OCI-LY7 (cell line): ENCODE measurements at regions not wholly inside any gene's neighbourhood (a gene's known extent, or its start where the extent isn't known, plus 50 kb on each side); places are given as distances from the start of the nearest gene placed in this dataset.

Experiments used
- EZH2phosphoT487 ChIP-seq: fragments of 200-600 bp; sonication (generic); IDR thresholded peaks from 2 replicates; pipeline ENCODE4 v1.6.1; 2018; ENCODE audit warnings: low read depth, borderline replicate concordance, mild to moderate bottlenecking, mixed run types, antibody characterized with exemption, low read length, moderate library complexity, mixed read lengths
- TF ChIP-seq, protein P1 (sequence below): fragments of 200-600 bp; sonication (generic); conservative IDR thresholded peaks from 2 replicates; pipeline ENCODE4 v1.5.1; 2014; ENCODE audit warnings: mild to moderate bottlenecking, antibody characterized with exemption, low read length, moderate library complexity, mixed read lengths

- no peak for TF ChIP-seq EZH2phosphoT487
- TF ChIP-seq, protein P1, sequence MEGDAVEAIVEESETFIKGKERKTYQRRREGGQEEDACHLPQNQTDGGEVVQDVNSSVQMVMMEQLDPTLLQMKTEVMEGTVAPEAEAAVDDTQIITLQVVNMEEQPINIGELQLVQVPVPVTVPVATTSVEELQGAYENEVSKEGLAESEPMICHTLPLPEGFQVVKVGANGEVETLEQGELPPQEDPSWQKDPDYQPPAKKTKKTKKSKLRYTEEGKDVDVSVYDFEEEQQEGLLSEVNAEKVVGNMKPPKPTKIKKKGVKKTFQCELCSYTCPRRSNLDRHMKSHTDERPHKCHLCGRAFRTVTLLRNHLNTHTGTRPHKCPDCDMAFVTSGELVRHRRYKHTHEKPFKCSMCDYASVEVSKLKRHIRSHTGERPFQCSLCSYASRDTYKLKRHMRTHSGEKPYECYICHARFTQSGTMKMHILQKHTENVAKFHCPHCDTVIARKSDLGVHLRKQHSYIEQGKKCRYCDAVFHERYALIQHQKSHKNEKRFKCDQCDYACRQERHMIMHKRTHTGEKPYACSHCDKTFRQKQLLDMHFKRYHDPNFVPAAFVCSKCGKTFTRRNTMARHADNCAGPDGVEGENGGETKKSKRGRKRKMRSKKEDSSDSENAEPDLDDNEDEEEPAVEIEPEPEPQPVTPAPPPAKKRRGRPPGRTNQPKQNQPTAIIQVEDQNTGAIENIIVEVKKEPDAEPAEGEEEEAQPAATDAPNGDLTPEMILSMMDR: no peak
These were observed 79.9 kb downstream of the CPZ start for GRCh38 chr4:8672486-8672885.
